Coronary artery (tissue), 2 donors: ENCODE measurements at regions not wholly inside any gene's neighbourhood (a gene's known extent, or its start where the extent isn't known, plus 50 kb on each side); places are given as distances from the start of the nearest gene placed in this dataset.
"Not testable (repeated sequence)": the region's sequence is repeated elsewhere in the genome, so short reads cannot be mapped to it uniquely, and the experiment has no call there.

Source experiments
- DNase-seq: peaks from one replicate; pipeline ENCODE4 v3.0.0-alpha.2; 2017; ENCODE audit warnings: low spot score
- H3K27ac ChIP-seq, 2 donors: fragments of 200-600 bp; sonication (generic); one replicate each; pipeline ENCODE4 v1.5.1; 2016 to 2019
- H3K4me3 ChIP-seq: fragments of 200-600 bp; sonication (generic); 2 replicates; pipeline ENCODE4 v1.5.1; 2016; ENCODE audit warnings: mild to moderate bottlenecking, moderate library complexity
- TF ChIP-seq, protein P1 (sequence below): fragments of 200-600 bp; sonication (generic); IDR thresholded peaks from one replicate; pipeline ENCODE4 v1.5.1; 2019; ENCODE audit warnings: antibody characterized with exemption

DNA sequence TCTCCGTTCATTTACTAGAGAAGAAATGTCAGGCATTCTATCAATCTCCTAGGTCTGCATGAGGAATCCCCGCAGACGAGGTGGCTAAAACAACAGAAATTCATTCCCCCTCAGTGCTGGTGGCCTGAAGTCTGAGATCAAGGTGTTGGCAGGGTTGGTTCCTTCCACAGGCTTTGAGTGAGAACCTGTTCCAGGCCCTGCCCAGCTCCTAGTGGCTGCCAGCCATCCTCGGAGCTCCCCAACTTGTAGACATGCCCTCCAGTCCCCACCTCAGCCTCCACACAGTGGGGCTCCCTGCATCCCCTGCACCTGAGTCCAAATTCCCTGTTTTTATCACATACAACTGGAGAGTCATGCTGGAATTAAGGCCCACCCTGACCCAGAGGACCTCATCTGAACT is 145.3 kb upstream of the ALKAL2 start:
- Histone ChIP-seq H3K4me3 (no peak overlapping the region), H3K27ac (no peak overlapping the region)
- TF ChIP-seq, protein P1, sequence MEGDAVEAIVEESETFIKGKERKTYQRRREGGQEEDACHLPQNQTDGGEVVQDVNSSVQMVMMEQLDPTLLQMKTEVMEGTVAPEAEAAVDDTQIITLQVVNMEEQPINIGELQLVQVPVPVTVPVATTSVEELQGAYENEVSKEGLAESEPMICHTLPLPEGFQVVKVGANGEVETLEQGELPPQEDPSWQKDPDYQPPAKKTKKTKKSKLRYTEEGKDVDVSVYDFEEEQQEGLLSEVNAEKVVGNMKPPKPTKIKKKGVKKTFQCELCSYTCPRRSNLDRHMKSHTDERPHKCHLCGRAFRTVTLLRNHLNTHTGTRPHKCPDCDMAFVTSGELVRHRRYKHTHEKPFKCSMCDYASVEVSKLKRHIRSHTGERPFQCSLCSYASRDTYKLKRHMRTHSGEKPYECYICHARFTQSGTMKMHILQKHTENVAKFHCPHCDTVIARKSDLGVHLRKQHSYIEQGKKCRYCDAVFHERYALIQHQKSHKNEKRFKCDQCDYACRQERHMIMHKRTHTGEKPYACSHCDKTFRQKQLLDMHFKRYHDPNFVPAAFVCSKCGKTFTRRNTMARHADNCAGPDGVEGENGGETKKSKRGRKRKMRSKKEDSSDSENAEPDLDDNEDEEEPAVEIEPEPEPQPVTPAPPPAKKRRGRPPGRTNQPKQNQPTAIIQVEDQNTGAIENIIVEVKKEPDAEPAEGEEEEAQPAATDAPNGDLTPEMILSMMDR: no peak
- DNase-seq: no peak

DNA sequence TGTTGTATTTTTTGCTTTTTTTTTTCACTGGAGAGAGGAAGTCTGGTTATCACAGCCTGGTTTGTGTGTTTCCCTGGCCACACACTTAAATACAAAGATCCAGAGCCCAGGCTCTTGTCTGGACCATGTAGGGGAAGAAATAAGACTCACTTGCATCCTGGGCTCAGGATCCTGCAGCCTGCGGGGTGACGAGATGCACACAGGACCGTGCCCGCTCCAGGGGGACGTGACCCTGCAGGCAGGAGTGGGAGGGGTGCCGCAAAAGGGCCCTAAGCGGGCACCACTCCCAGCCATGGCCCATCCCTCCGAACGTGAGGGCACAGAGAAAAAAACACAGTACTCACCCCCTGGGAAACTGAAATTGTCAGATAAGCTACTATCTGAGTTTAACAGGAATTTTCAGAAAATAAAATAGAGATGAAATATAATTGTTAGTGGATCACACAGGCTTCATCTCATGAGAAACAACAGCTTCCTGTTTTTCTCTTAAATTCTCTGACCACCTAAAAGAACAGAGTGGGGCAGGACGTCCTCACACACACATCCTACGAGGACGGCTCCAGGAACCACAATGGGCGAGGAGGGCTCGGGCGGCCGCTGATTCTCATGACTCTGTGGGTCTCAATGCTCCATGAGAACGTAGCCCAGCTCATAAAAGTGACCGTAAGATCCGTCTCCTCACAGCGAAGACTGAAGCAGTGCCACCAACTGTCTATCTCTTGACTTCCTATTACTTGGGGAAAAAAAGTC is 142.6 kb upstream of the ALKAL2 start:
- no peak for DNase-seq
- no peak overlapping the region for H3K4me3 ChIP-seq
- no peak overlapping the region for H3K27ac ChIP-seq
- TF ChIP-seq, protein P1: no peak

DNA sequence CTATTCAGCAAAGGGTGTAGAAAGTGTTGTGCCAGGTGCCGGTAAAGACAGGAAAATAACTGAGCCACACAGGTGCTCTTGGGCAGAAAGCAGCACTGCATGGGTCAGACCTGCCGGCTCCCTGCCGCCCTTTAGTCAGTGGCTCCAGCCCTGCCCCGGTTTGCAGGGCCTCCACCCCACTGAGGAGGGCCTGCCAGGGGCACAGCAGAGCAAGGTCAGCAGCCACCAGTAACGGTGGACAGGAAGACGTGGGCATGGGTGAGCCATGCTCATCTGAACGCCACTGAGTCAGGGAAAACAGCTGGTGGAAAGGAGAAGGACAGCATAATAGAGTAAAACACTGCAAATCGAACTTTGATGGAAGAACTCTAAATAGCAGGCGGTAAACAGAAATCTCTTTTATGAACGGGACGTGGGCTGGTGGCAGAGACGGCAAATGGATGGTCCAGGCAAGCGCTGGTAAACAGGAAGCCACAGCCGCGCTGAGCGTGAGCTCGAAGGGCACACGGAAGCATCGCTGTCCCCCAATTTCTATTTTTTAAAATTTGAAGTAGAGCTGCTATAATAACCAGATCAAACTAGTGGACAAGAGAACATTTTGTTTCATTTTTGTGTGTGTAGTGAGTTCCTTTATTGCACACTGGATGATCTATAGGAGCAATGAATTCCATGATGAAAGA is 141.8 kb upstream of the ALKAL2 start:
- Histone ChIP-seq H3K4me3 (no peak overlapping the region), H3K27ac (no peak overlapping the region)
- TF ChIP-seq, protein P1: no peak

DNA sequence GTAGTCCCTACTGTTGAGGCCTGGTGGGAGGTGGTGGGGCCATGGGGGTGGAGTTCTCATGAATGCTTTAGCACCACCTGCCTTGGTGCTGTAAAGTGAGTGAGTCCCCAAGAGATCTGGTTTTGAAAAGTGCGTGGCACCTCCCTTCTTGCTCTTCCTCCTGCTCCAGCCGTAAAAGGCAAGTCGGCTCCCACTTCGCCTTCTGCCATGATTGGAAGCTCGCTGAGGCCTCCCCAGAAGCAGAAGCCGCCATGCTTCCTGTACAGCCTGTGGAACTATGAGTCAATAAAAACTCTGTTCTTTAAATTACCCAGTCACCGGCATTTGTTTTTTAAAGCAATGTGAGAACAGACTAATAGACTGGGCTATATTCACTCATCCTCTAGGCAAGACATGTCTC is 141.3 kb upstream of the ALKAL2 start:
- DNase-seq: no peak
- H3K4me3 ChIP-seq: no peak overlapping the region
- no peak overlapping the region for H3K27ac ChIP-seq
- TF ChIP-seq, protein P1: no peak

More for the DNA sequence above, 141.8 kb upstream of the ALKAL2 start:
- DNase-seq: no peak

DNA sequence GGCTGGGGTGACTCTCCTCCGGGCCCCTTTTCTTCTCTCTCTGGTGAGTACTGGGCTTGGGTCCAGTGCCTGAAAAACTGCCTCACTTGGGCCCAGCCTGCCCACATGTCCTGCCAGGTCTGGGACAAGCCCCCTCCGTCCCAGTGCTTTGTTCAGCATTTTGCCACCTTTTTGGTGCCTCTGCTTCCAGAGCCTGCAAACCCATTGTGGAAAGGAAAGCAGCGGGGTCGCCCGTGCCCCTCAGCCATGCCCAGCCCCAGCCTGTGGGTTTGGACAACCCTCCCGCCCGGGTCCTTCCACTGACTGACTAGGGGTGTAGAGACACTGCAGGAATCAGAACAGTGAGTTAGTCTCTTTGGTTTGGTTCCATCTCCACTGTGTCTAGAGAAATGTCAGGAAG is 140.7 kb upstream of the ALKAL2 start:
- H3K27ac ChIP-seq: no peak overlapping the region
- TF ChIP-seq, protein P1: no peak
- no peak for DNase-seq
- no peak overlapping the region for H3K4me3 ChIP-seq

DNA sequence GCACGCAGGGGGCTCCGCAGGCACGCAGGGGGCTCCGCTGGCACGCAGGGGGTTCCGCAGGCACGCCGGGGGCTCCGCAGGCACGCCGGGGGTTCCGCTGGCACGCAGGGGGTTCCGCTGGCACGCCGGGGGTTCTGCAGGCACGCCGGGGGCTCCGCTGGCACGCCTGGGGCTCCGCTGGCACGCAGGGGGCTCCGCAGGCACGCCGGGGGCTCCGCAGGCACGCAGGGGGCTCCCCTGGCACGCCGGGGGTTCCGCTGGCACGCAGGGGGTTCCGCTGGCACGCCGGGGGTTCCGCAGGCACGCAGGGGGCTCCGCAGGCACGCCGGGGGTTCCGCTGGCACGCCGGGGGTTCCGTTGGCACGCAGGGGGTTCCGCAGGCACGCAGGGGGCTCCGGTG is 138.8 kb upstream of the ALKAL2 start:
- not testable (repeated sequence) for DNase-seq, H3K27ac ChIP-seq, H3K4me3 ChIP-seq

DNA sequence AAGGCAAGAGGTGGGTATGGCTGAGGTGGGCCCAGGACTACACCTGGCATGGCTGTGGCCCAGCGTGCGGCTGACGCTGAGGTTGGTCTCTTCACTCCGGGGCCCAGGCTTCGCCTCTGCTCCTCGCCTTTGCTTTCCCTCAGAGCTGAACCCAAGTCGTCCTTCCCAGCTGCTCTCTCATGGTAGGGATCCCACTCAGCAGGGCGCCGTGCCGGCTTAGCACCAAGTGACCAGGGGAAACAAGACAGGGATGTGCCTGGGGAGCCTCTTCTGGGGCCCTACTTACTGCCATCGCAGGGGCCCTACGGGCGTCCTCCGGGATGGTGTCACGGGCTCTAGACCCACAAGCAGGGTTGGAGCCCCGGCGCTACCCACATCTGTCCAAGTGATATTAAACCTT is 138.1 kb upstream of the ALKAL2 start:
- Histone ChIP-seq H3K27ac (no peak overlapping the region), H3K4me3 (no peak overlapping the region)
- no peak for DNase-seq
- TF ChIP-seq, protein P1: no peak
